GM23338 (cell line): ENCODE measurements at regions not wholly inside any gene's neighbourhood (a gene's known extent, or its start where the extent isn't known, plus 50 kb on each side); places are given as distances from the start of the nearest gene placed in this dataset.

Source experiments
- ATAC-seq: fragments of 200-7000 bp; cut with Tn5 transposase; 3 replicates; pipeline ENCODE4 v1.9.1; 2020
- DNase-seq: peaks from one replicate; pipeline ENCODE4 v3.0.0-alpha.2; 2015; ENCODE audit warnings: low spot score
- H2AFZ ChIP-seq: fragments of 200-600 bp; sonication (generic); 2 replicates; pipeline ENCODE4 v1.8.0; 2016; ENCODE audit warnings: antibody characterized with exemption, mild to moderate bottlenecking, moderate library complexity
- H3F3A ChIP-seq: fragments of 200-600 bp; sonication (generic); replicated peaks from 2 replicates; pipeline ENCODE4 v1.8.0; 2017; ENCODE audit warnings: antibody characterized with exemption, mixed run types, low read depth
- H3K27ac ChIP-seq: fragments of 200-600 bp; sonication (generic); 2 replicates; pipeline ENCODE4 v1.6.1; 2016; ENCODE audit warnings: low read depth
- H3K27me3 ChIP-seq: fragments of 200-600 bp; sonication (generic); 2 replicates; pipeline ENCODE4 v1.8.0; 2016; ENCODE audit warnings: mild to moderate bottlenecking, mixed run types, moderate library complexity; ENCODE audit not compliant: insufficient read depth
- H3K36me3 ChIP-seq: fragments of 200-600 bp; sonication (generic); 2 replicates; pipeline ENCODE4 v1.8.0; 2016; ENCODE audit warnings: mild to moderate bottlenecking; ENCODE audit not compliant: insufficient read depth
- H3K4me1 ChIP-seq: fragments of 200-600 bp; sonication (generic); 2 replicates; pipeline ENCODE4 v1.8.0; 2016; ENCODE audit warnings: mild to moderate bottlenecking, moderate library complexity; ENCODE audit not compliant: insufficient read depth
- H3K4me2 ChIP-seq: fragments of 200-600 bp; sonication (generic); 2 replicates; pipeline ENCODE4 v1.7.1; 2017; ENCODE audit warnings: mixed run types
- H3K4me3 ChIP-seq: fragments of 200-600 bp; sonication (generic); 2 replicates; pipeline ENCODE4 v1.6.1; 2016; ENCODE audit warnings: mixed run types
- H3K79me2 ChIP-seq: fragments of 200-600 bp; sonication (generic); replicated peaks from 2 replicates; pipeline ENCODE4 v1.8.0; 2017; ENCODE audit warnings: mild to moderate bottlenecking; ENCODE audit not compliant: insufficient read depth
- H3K9me2 ChIP-seq: fragments of 200-600 bp; sonication (generic); 2 replicates; pipeline ENCODE4 v1.8.0; 2017; ENCODE audit not compliant: insufficient read depth
- H4K20me1 ChIP-seq: fragments of 200-600 bp; sonication (generic); replicated peaks from 2 replicates; pipeline ENCODE4 v1.8.0; 2017; ENCODE audit warnings: mild to moderate bottlenecking; ENCODE audit not compliant: insufficient read depth
- H3K27ac Mint-ChIP-seq: 2 replicates; pipeline ENCODE4 v1.8.0; 2020; ENCODE audit warnings: inconsistent platforms, mild to moderate bottlenecking, moderate library complexity, mixed read lengths
- H3K27me3 Mint-ChIP-seq: 3 replicates; pipeline ENCODE4 v1.8.0; 2022; ENCODE audit warnings: low read depth, mild to moderate bottlenecking, moderate library complexity, mixed read lengths, inconsistent platforms; ENCODE audit not compliant: insufficient read depth, poor library complexity
- H3K36me3 Mint-ChIP-seq: 3 replicates; pipeline ENCODE4 v1.8.0; 2021; ENCODE audit warnings: low read depth, mild to moderate bottlenecking, inconsistent platforms, moderate library complexity, mixed read lengths
- H3K4me1 Mint-ChIP-seq: 3 replicates; pipeline ENCODE4 v1.8.0; 2020; ENCODE audit warnings: mild to moderate bottlenecking, inconsistent platforms, mixed read lengths
- H3K4me3 Mint-ChIP-seq: 3 replicates; pipeline ENCODE4 v1.8.0; 2021; ENCODE audit warnings: moderate library complexity, mild to moderate bottlenecking, inconsistent platforms, mixed read lengths
- H3K9me3 Mint-ChIP-seq: 3 replicates; pipeline ENCODE4 v1.8.0; 2020; ENCODE audit warnings: moderate library complexity, mild to moderate bottlenecking, inconsistent platforms, mixed read lengths
- CREB1 ChIP-seq: fragments of 250-450 bp; sonication (Bioruptor Pico); IDR thresholded peaks from 2 replicates; pipeline ENCODE4 v1.5.0; 2020; ENCODE audit warnings: low read depth, mild to moderate bottlenecking, moderate library complexity
- CTCF ChIP-seq, 2 experiments: fragments of 200-600 bp in 1 of 2; sonication (generic) in 1 of 2; conservative IDR thresholded peaks; 2 replicates each; pipeline versions ENCODE4 v1.5.1 to v1.6.1; 2016 to 2017; ENCODE audit warnings: antibody characterized with exemption in 2 of 2, low read depth in 2 of 2, mild to moderate bottlenecking in 2 of 2, moderate library complexity in 1 of 2
- JUNB ChIP-seq: IDR thresholded peaks from one replicate; pipeline ENCODE4 v1.6.1; 2016; ENCODE audit warnings: antibody characterized with exemption; ENCODE audit not compliant: unreplicated experiment
- STAT1 ChIP-seq: IDR thresholded peaks from one replicate; pipeline ENCODE4 v1.6.1; 2016; ENCODE audit warnings: antibody characterized with exemption; ENCODE audit not compliant: unreplicated experiment
- TF ChIP-seq, protein P1 (sequence below): fragments of 250-450 bp; sonication (Bioruptor Pico); IDR thresholded peaks from 2 replicates; pipeline ENCODE4 v1.5.0; 2020; ENCODE audit warnings: mild to moderate bottlenecking, moderate library complexity
- TF ChIP-seq, protein P2 (sequence below): IDR thresholded peaks from one replicate; pipeline ENCODE4 v1.6.1; 2018; ENCODE audit warnings: antibody characterized with exemption; ENCODE audit not compliant: unreplicated experiment
- TF ChIP-seq, protein P3 (sequence below): IDR thresholded peaks from 2 replicates; pipeline ENCODE4 v1.6.1; 2016; ENCODE audit warnings: antibody characterized with exemption

GRCh38 chr20:24842274-24842917, 106.7 kb upstream of the CST7 start:
- no peak for ATAC-seq
- Histone ChIP-seq H3K27ac (no peak overlapping the region), H3K4me1 (no peaks in the 10 kb centered on the region), H3K4me2 (no peak overlapping the region), H3K9me2 (peaks cover 17% of the 10 kb centered on the region; the same call in 1 of the 2 replicates), H4K20me1 (no peaks in the 10 kb centered on the region), H3K79me2 (no peaks in the 10 kb centered on the region), H3K27me3 (no peaks in the 10 kb centered on the region), H3K4me3 (no peak overlapping the region), H3F3A (no peaks in the 10 kb centered on the region), H2AFZ (0 out of 2 replicates have a peak overlapping the region, but pooled peaks have one; percentile 18), H3K36me3 (no peaks in the 10 kb centered on the region)
- Mint-ChIP-seq H3K4me3 (no peak overlapping the region), H3K9me3 (peaks cover 7% of the 10 kb centered on the region; the same call in 2 of the 3 replicates), H3K27ac (peak overlapping the region; percentile 47; the same call in 1 of the 2 replicates), H3K27me3 (peaks cover 2% of the 10 kb centered on the region), H3K4me1 (peaks cover 8% of the 10 kb centered on the region; the same call in 1 of the 3 replicates), H3K36me3 (no peaks in the 10 kb centered on the region)
- DNase-seq: no peak
- no peak for TF ChIP-seq CTCF (conservative IDR thresholded peaks at IDR 0.05; ENCODE audit: low read depth in 2 of 2)
- TF ChIP-seq, protein P1, sequence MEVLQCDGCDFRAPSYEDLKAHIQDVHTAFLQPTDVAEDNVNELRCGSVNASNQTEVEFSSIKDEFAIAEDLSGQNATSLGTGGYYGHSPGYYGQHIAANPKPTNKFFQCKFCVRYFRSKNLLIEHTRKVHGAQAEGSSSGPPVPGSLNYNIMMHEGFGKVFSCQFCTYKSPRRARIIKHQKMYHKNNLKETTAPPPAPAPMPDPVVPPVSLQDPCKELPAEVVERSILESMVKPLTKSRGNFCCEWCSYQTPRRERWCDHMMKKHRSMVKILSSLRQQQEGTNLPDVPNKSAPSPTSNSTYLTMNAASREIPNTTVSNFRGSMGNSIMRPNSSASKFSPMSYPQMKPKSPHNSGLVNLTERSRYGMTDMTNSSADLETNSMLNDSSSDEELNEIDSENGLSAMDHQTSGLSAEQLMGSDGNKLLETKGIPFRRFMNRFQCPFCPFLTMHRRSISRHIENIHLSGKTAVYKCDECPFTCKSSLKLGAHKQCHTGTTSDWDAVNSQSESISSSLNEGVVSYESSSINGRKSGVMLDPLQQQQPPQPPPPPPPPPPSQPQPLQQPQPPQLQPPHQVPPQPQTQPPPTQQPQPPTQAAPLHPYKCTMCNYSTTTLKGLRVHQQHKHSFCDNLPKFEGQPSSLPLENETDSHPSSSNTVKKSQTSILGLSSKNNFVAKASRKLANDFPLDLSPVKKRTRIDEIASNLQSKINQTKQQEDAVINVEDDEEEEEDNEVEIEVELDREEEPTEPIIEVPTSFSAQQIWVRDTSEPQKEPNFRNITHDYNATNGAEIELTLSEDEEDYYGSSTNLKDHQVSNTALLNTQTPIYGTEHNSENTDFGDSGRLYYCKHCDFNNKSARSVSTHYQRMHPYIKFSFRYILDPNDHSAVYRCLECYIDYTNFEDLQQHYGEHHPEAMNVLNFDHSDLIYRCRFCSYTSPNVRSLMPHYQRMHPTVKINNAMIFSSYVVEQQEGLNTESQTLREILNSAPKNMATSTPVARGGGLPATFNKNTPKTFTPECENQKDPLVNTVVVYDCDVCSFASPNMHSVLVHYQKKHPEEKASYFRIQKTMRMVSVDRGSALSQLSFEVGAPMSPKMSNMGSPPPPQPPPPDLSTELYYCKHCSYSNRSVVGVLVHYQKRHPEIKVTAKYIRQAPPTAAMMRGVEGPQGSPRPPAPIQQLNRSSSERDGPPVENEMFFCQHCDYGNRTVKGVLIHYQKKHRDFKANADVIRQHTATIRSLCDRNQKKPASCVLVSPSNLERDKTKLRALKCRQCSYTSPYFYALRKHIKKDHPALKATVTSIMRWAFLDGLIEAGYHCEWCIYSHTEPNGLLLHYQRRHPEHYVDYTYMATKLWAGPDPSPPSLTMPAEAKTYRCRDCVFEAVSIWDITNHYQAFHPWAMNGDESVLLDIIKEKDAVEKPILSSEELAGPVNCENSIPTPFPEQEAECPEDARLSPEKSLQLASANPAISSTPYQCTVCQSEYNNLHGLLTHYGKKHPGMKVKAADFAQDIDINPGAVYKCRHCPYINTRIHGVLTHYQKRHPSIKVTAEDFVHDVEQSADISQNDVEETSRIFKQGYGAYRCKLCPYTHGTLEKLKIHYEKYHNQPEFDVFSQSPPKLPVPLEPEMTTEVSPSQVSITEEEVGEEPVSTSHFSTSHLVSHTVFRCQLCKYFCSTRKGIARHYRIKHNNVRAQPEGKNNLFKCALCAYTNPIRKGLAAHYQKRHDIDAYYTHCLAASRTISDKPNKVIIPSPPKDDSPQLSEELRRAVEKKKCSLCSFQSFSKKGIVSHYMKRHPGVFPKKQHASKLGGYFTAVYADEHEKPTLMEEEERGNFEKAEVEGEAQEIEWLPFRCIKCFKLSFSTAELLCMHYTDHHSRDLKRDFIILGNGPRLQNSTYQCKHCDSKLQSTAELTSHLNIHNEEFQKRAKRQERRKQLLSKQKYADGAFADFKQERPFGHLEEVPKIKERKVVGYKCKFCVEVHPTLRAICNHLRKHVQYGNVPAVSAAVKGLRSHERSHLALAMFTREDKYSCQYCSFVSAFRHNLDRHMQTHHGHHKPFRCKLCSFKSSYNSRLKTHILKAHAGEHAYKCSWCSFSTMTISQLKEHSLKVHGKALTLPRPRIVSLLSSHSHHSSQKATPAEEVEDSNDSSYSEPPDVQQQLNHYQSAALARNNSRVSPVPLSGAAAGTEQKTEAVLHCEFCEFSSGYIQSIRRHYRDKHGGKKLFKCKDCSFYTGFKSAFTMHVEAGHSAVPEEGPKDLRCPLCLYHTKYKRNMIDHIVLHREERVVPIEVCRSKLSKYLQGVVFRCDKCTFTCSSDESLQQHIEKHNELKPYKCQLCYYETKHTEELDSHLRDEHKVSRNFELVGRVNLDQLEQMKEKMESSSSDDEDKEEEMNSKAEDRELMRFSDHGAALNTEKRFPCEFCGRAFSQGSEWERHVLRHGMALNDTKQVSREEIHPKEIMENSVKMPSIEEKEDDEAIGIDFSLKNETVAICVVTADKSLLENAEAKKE (CRISPR knock-in tag): no peak
- TF ChIP-seq, protein P2, sequence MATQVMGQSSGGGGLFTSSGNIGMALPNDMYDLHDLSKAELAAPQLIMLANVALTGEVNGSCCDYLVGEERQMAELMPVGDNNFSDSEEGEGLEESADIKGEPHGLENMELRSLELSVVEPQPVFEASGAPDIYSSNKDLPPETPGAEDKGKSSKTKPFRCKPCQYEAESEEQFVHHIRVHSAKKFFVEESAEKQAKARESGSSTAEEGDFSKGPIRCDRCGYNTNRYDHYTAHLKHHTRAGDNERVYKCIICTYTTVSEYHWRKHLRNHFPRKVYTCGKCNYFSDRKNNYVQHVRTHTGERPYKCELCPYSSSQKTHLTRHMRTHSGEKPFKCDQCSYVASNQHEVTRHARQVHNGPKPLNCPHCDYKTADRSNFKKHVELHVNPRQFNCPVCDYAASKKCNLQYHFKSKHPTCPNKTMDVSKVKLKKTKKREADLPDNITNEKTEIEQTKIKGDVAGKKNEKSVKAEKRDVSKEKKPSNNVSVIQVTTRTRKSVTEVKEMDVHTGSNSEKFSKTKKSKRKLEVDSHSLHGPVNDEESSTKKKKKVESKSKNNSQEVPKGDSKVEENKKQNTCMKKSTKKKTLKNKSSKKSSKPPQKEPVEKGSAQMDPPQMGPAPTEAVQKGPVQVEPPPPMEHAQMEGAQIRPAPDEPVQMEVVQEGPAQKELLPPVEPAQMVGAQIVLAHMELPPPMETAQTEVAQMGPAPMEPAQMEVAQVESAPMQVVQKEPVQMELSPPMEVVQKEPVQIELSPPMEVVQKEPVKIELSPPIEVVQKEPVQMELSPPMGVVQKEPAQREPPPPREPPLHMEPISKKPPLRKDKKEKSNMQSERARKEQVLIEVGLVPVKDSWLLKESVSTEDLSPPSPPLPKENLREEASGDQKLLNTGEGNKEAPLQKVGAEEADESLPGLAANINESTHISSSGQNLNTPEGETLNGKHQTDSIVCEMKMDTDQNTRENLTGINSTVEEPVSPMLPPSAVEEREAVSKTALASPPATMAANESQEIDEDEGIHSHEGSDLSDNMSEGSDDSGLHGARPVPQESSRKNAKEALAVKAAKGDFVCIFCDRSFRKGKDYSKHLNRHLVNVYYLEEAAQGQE: no peak
- TF ChIP-seq CREB1: no peak
- TF ChIP-seq JUNB: no peak
- TF ChIP-seq STAT1: no peak
- TF ChIP-seq, protein P3, sequence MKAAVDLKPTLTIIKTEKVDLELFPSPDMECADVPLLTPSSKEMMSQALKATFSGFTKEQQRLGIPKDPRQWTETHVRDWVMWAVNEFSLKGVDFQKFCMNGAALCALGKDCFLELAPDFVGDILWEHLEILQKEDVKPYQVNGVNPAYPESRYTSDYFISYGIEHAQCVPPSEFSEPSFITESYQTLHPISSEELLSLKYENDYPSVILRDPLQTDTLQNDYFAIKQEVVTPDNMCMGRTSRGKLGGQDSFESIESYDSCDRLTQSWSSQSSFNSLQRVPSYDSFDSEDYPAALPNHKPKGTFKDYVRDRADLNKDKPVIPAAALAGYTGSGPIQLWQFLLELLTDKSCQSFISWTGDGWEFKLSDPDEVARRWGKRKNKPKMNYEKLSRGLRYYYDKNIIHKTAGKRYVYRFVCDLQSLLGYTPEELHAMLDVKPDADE: no peak
